D341Med (cell line): ENCODE measurements at regions not wholly inside any gene's neighbourhood (a gene's known extent, or its start where the extent isn't known, plus 50 kb on each side); places are given as distances from the start of the nearest gene placed in this dataset.
"Not testable (repeated sequence)": the region's sequence is repeated elsewhere in the genome, so short reads cannot be mapped to it uniquely, and the experiment has no call there.

ENCODE experiments used
- DNase-seq: peaks from one replicate; pipeline ENCODE4 v3.0.0; 2012; ENCODE audit warnings: low spot score

- DNase-seq: no peak
Measured at GRCh38 chr11:122604621-122605020, 50.9 kb upstream of the UBASH3B start.

- DNase-seq: no peak
Measured at GRCh38 chr11:122601141-122602125, 54.1 kb upstream of the UBASH3B start.

- no peak for DNase-seq
Measured at GRCh38 chr11:122600290-122600689, 55.2 kb upstream of the UBASH3B start.

- no peak for DNase-seq
Measured at GRCh38 chr11:122599434-122599833, 56.1 kb upstream of the UBASH3B start.

- DNase-seq: no peak
Measured at GRCh38 chr11:122598971-122599370, 56.6 kb upstream of the UBASH3B start.

GRCh38 chr11:122597511-122597910 is 58.0 kb upstream of the UBASH3B start:
- no peak for DNase-seq

GRCh38 chr11:122594986-122595645 is 60.4 kb upstream of the UBASH3B start:
- no peak for DNase-seq

- DNase-seq: no peak
Measured at GRCh38 chr11:122593473-122594420, 61.8 kb upstream of the UBASH3B start.

- no peak for DNase-seq
Measured at GRCh38 chr11:122592641-122593040, 62.9 kb upstream of the UBASH3B start.

- DNase-seq: no peak
Measured at GRCh38 chr11:122584670-122585069, 70.9 kb upstream of the UBASH3B start.

GRCh38 chr11:122580071-122580470 is 75.5 kb upstream of the UBASH3B start:
- DNase-seq: not testable (repeated sequence)

GRCh38 chr11:122578171-122578825 is 77.2 kb upstream of the UBASH3B start:
- no peak for DNase-seq

- no peak for DNase-seq
Measured at GRCh38 chr11:122572592-122572991, 82.9 kb upstream of the UBASH3B start.

GRCh38 chr11:122563761-122564160 is 91.8 kb upstream of the UBASH3B start:
- no peak for DNase-seq

- DNase-seq: no peak
Measured at GRCh38 chr11:122559734-122560382, 95.7 kb upstream of the UBASH3B start.

GRCh38 chr11:122559218-122559617 is 96.3 kb upstream of the UBASH3B start:
- not testable (repeated sequence) for DNase-seq

- not testable (repeated sequence) for DNase-seq
Measured at GRCh38 chr11:122557163-122557562, 98.4 kb upstream of the UBASH3B start.

GRCh38 chr11:122556605-122557004 is 98.9 kb upstream of the UBASH3B start:
- DNase-seq: no peak

- no peak for DNase-seq
Measured at GRCh38 chr11:122538060-122538459, 117.5 kb upstream of the UBASH3B start.

- DNase-seq: no peak
Measured at GRCh38 chr11:122524898-122525297, 130.6 kb upstream of the UBASH3B start.
